GM12865 (cell line): ENCODE measurements at regions not wholly inside any gene's neighbourhood (a gene's known extent, or its start where the extent isn't known, plus 50 kb on each side); places are given as distances from the start of the nearest gene placed in this dataset.
"Not testable (repeated sequence)": the region's sequence is repeated elsewhere in the genome, so short reads cannot be mapped to it uniquely, and the experiment has no call there.

Experiments used
- DNase-seq: peaks from one replicate; pipeline ENCODE4 v3.0.0; 2010; ENCODE audit warnings: low read depth
- H3K4me3 ChIP-seq: 2 replicates; pipeline ENCODE4 v1.5.1; 2011; ENCODE audit warnings: mild to moderate bottlenecking, low read depth, low read length, control low read depth
- TF ChIP-seq, protein P1 (sequence below): IDR thresholded peaks from 2 replicates; pipeline ENCODE4 v1.5.1; 2011; ENCODE audit warnings: low read length, control low read depth, low read depth, inconsistent platforms; ENCODE audit not compliant: insufficient read depth; ENCODE audit errors: missing control alignments

DNA sequence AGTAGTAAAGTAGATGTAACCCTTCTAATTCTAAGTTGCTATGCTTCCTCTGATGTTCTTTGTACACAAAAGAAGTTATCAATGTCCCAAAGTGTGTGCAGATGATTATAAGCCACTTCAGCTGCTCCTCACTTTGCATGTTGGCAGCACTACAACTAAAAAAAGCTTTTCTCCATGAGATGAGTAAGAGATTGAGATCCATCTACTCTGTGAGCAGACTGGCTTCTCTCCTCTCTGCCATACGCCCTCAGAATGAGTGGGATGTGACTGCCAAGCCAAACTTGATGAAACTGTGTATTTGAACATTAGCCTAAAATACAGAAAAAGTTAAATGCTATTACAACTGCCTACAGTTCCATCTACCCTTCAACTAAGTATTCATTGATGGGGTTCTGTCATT lies 102.9 kb upstream of the ETV1 start:
- DNase-seq: no peak
- no peak overlapping the region for H3K4me3 ChIP-seq
- TF ChIP-seq, protein P1, sequence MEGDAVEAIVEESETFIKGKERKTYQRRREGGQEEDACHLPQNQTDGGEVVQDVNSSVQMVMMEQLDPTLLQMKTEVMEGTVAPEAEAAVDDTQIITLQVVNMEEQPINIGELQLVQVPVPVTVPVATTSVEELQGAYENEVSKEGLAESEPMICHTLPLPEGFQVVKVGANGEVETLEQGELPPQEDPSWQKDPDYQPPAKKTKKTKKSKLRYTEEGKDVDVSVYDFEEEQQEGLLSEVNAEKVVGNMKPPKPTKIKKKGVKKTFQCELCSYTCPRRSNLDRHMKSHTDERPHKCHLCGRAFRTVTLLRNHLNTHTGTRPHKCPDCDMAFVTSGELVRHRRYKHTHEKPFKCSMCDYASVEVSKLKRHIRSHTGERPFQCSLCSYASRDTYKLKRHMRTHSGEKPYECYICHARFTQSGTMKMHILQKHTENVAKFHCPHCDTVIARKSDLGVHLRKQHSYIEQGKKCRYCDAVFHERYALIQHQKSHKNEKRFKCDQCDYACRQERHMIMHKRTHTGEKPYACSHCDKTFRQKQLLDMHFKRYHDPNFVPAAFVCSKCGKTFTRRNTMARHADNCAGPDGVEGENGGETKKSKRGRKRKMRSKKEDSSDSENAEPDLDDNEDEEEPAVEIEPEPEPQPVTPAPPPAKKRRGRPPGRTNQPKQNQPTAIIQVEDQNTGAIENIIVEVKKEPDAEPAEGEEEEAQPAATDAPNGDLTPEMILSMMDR: no peak

DNA sequence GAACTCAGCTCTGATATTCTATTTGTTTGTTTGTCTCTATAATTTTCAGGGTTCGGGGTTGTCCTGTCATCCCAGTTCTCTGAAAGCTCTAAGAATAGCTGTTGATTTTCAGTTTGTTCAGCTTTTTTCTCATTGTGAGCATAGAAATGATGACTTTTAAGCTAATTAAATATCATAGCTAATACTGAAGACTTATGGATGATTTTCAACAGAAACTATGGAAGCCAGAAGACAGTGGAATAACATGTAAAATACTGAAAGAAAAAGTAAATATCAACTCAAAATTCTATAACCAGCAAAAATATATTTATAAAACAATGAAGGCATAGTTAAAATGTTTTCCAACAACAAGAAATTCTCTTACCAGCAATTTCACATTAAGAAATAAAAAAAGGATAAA lies 96.4 kb upstream of the ETV1 start:
- DNase-seq: no peak
- TF ChIP-seq, protein P1: no peak
- no peak overlapping the region for H3K4me3 ChIP-seq

GRCh38 chr7:14083761-14084160 lies 94.3 kb upstream of the ETV1 start:
- DNase-seq: no peak
- TF ChIP-seq, protein P1: no peak
- H3K4me3 ChIP-seq: no peak overlapping the region

GRCh38 chr7:14073988-14074387 lies 84.5 kb upstream of the ETV1 start:
- TF ChIP-seq, protein P1: no peak
- DNase-seq: no peak
- H3K4me3 ChIP-seq: no peak overlapping the region

GRCh38 chr7:14073543-14073942 lies 84.1 kb upstream of the ETV1 start:
- H3K4me3 ChIP-seq: no peak overlapping the region
- TF ChIP-seq, protein P1: no peak
- no peak for DNase-seq

DNA sequence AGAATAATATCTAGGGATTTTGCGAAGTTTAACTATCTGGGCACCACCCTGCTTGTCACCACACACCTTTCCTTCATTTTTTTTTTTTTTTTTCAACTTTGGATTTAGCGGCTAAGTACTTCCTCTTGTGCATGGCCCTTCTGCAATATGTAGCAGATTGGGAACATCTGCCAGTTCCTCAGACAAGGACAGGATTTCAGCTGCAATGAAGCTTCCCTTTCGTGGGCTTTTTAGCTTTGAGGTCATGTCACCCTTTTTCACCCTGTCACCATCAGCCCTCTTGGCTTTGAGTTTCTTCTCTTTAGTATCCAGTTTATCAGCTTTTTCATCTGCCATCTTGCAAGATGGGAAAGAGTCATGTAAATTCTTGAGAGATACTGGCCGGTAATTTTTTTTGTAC lies 81.6 kb upstream of the ETV1 start:
- H3K4me3 ChIP-seq: no peak overlapping the region
- no peak for DNase-seq
- TF ChIP-seq, protein P1: no peak

GRCh38 chr7:14069961-14070360 lies 80.5 kb upstream of the ETV1 start:
- H3K4me3 ChIP-seq: no peak overlapping the region
- no peak for DNase-seq
- TF ChIP-seq, protein P1: no peak

DNA sequence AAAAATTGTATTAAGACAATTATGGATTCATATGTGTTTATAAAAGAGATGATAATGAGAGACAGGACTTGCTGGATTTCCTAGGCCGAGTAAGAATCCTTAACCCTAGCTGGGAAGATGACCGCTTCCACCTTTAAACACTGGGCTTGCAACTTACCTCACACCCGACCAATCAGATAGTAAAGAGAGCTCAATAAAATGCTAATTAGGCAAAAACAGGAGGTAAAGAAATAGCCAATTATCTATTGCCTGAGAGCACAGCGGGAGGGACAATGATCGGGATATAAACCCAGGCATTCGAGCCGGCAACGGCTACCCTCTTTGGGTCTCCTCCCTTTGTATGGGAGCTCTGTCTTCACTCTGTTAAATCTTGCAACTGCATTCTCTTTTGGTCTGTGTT lies 77.3 kb upstream of the ETV1 start:
- not testable (repeated sequence) for DNase-seq

More for the DNA sequence above, 77.3 kb upstream of the ETV1 start:
- H3K4me3 ChIP-seq: not testable (repeated sequence)
